Epithelial cell of esophagus (primary cell): ENCODE measurements at regions not wholly inside any gene's neighbourhood (a gene's known extent, or its start where the extent isn't known, plus 50 kb on each side); places are given as distances from the start of the nearest gene placed in this dataset.
A peak's percentile ranks its signal among the peaks of the same experiment; 100 is the strongest.

Source experiments
- DNase-seq: peaks from one replicate; pipeline ENCODE4 v3.0.0; 2010; ENCODE audit warnings: low read depth
- H3K4me3 ChIP-seq: 2 replicates; pipeline ENCODE4 v1.5.1; 2011; ENCODE audit warnings: mild to moderate bottlenecking, low read length, control low read depth
- CTCF ChIP-seq: IDR thresholded peaks from 2 replicates; pipeline ENCODE4 v1.5.1; 2011; ENCODE audit warnings: low read depth, mild to moderate bottlenecking, low read length, control low read depth, inconsistent platforms; ENCODE audit not compliant: insufficient read depth; ENCODE audit errors: missing control alignments

DNA sequence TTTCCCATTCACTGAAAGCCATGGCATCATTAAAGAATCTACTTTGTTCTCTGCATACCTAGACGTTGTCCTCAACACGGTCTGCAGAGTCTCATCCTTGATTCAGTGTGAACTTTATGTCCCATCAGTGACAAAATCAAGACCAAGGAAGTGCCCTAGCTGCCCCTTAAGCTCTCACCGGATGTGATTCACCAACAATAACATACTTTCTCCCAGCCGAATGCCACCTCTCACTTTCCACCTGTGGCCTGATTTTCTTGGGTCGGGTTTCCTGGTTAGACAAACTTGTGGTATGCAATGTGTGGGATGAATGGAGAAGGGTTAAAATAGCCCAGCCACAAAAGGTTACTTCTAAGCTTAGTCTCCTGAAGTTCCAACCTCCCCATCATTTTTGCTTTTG is 145.3 kb upstream of the PAPPA start:
- DNase-seq: peak; percentile 37
- TF ChIP-seq CTCF: no peak
- H3K4me3 ChIP-seq: no peak overlapping the region

- H3K4me3 ChIP-seq: no peak overlapping the region
- TF ChIP-seq CTCF: no peak
- no peak for DNase-seq
Observed at GRCh38 chr9:116009420-116009819, 144.2 kb upstream of the PAPPA start.

- no peak overlapping the region for H3K4me3 ChIP-seq
- TF ChIP-seq CTCF: no peak
- DNase-seq: no peak
Observed at GRCh38 chr9:116015855-116016254, 137.7 kb upstream of the PAPPA start.

GRCh38 chr9:116020146-116020545 is 133.4 kb upstream of the PAPPA start:
- no peak for TF ChIP-seq CTCF
- no peak for DNase-seq
- no peak overlapping the region for H3K4me3 ChIP-seq

GRCh38 chr9:116020801-116021200 is 132.8 kb upstream of the PAPPA start:
- no peak overlapping the region for H3K4me3 ChIP-seq
- TF ChIP-seq CTCF: no peak

DNA sequence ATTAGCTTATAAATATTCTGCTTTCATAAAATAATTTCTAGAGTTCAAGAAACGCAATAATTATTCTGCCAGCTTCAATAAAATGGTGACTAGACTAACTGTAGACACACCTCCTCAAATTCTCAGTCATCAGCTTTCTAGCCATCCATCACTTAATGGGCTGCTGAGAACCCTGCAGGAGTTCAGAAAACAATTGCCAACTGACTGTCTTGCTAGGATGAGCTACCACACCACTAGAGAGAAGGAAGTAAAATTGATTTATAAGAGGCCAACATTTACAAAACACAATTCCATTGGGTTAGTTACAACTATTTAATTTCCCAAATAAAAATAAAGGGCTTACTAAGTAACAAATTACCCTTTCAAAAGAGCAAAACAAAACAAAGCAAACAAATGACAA is 126.5 kb upstream of the PAPPA start:
- no peak for DNase-seq
- H3K4me3 ChIP-seq: no peak overlapping the region
- no peak for TF ChIP-seq CTCF

More at GRCh38 chr9:116020801-116021200, 132.8 kb upstream of the PAPPA start:
- DNase-seq: peak; percentile 37

DNA sequence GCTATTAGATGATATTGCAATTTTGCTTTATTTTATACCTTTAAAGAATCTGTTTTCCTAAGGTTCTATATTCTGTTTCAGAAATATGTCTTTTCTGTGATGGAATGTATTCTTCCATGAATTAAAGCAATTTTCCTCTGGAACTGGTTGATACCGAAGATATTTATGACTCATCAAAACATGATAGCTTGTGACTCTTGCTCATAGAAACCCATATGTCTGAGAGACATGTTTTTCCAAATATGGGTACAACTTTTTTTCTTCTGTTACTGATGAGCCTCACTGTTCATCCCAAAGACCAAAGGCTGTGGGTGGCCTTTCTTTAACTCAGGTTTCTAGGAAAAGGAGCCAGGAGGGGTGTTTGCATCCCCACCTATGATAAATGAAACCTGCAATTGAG is 126.1 kb upstream of the PAPPA start:
- no peak for TF ChIP-seq CTCF
- no peak overlapping the region for H3K4me3 ChIP-seq
- DNase-seq: peak; percentile 56
